Mesendoderm (in vitro differentiated cells): ENCODE measurements at regions not wholly inside any gene's neighbourhood (a gene's known extent, or its start where the extent isn't known, plus 50 kb on each side); places are given as distances from the start of the nearest gene placed in this dataset.

Experiments
- DNase-seq: peaks from one replicate; pipeline ENCODE4 v3.0.0; 2013
- H2AK5ac ChIP-seq: 2 replicates; pipeline ENCODE4 v1.6.1; 2013; ENCODE audit warnings: low read length, inconsistent platforms
- H2BK120ac ChIP-seq: 2 replicates; pipeline ENCODE4 v1.6.1; 2013; ENCODE audit warnings: low read depth, mild to moderate bottlenecking, low read length, moderate library complexity, mixed read lengths
- H2BK15ac ChIP-seq: replicated peaks from 2 replicates; pipeline ENCODE4 v1.6.1; 2013; ENCODE audit warnings: low read depth, mild to moderate bottlenecking, moderate library complexity
- H2BK5ac ChIP-seq: 2 replicates; pipeline ENCODE4 v1.6.1; 2013; ENCODE audit warnings: low read length, inconsistent platforms
- H3K18ac ChIP-seq: 2 replicates; pipeline ENCODE4 v1.6.1; 2013; ENCODE audit warnings: mild to moderate bottlenecking, low read length, mixed read lengths
- H3K23ac ChIP-seq: one replicate; pipeline ENCODE4 v1.6.1; 2013; ENCODE audit warnings: low read length
- H3K27ac ChIP-seq: 2 replicates; pipeline ENCODE4 v1.5.1; 2013; ENCODE audit warnings: low read depth, mild to moderate bottlenecking, inconsistent platforms, low read length, moderate library complexity
- H3K27me3 ChIP-seq: 2 replicates; pipeline ENCODE4 v1.6.1; 2013; ENCODE audit warnings: low read length, control low read depth, mild to moderate bottlenecking, inconsistent platforms; ENCODE audit not compliant: insufficient read depth, poor library complexity
- H3K36me3 ChIP-seq: 2 replicates; pipeline ENCODE4 v1.6.1; 2013; ENCODE audit warnings: low read length, inconsistent platforms; ENCODE audit not compliant: control insufficient read depth, insufficient read depth
- H3K4ac ChIP-seq: one replicate; pipeline ENCODE4 v1.6.1; 2013; ENCODE audit warnings: low read depth, mild to moderate bottlenecking, low read length, moderate library complexity
- H3K4me1 ChIP-seq: 2 replicates; pipeline ENCODE4 v1.6.1; 2013; ENCODE audit warnings: low read depth, low read length, inconsistent platforms; ENCODE audit not compliant: control insufficient read depth
- H3K4me2 ChIP-seq: 2 replicates; pipeline ENCODE4 v1.6.1; 2013; ENCODE audit warnings: low read length
- H3K4me3 ChIP-seq: 2 replicates; pipeline ENCODE4 v1.5.1; 2013; ENCODE audit warnings: mild to moderate bottlenecking, low read length
- H3K56ac ChIP-seq: one replicate; pipeline ENCODE4 v1.6.1; 2013; ENCODE audit warnings: low read length
- H3K79me1 ChIP-seq: 2 replicates; pipeline ENCODE4 v1.6.1; 2013; ENCODE audit warnings: low read length, inconsistent platforms
- H3K79me2 ChIP-seq: 2 replicates; pipeline ENCODE4 v1.6.1; 2013; ENCODE audit warnings: mild to moderate bottlenecking, low read length; ENCODE audit not compliant: control insufficient read depth, insufficient read depth
- H3K9ac ChIP-seq: 2 replicates; pipeline ENCODE4 v1.6.1; 2013; ENCODE audit warnings: low read length, inconsistent platforms
- H4K5ac ChIP-seq: one replicate; pipeline ENCODE4 v1.6.1; 2013; ENCODE audit warnings: low read length
- H4K8ac ChIP-seq: one replicate; pipeline ENCODE4 v1.6.1; 2013; ENCODE audit warnings: low read depth, mild to moderate bottlenecking, control low read depth, low read length, moderate library complexity
- WGBS: extraction: QIAGEN DNeasy Blood & Tissue Kit; methylation state at CpG from one replicate; pipeline ENCODE4 v1.1.7; 2013; ENCODE audit warnings: low lambda C conversion rate, missing lambda C conversion rate; ENCODE audit not compliant: insufficient coverage; ENCODE audit errors: extremely low coverage; 5-methylcytosine and 5-hydroxymethylcytosine counted together

DNA sequence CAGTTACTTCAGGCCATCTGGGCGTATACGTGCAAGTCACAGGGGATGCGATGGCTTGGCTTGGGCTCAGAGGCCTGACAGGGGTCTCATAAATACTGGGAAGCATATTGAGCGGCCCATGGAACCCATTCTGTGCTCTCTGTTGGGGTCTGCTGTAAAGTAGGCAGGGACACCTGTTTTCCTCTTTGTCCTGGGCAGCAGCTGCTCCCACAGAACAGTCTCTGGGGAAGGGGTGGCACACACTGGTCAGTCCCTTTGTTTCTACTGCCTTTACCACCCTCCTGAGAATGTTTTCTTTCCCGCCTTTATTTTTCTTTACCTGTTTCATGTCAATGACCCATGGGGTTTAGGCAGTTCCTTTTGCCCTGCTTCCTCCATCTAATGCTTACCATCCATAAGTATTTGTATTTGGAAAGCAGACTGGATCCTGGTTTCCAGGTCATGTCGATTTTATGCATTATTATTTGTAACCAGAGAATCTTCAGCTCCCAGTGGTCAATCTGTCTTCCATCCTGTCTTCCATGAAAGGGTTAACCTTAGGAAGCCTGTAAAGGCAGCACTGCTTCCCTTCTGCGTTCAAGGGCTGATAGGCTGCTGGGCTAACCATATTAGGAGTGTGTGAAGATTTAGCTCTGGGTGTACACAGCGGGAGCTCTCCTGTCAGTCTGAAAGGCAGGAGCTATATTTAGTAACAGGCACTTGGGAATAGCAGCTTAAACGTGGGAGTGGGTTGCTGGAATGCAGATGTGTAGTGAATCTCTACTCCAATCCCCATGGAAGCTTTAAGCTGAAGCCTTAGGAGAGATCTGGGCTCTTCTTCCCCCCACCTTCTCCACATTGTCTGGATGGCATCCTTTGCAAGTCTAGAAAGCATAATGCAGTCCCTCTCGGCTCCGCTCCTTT, 124.0 kb downstream of the DYRK2 start:
- H3K36me3 ChIP-seq = no peaks in the 10 kb centered on the region
- no CpG with 5 or more reads among the region's 11 CpGs for WGBS

DNA sequence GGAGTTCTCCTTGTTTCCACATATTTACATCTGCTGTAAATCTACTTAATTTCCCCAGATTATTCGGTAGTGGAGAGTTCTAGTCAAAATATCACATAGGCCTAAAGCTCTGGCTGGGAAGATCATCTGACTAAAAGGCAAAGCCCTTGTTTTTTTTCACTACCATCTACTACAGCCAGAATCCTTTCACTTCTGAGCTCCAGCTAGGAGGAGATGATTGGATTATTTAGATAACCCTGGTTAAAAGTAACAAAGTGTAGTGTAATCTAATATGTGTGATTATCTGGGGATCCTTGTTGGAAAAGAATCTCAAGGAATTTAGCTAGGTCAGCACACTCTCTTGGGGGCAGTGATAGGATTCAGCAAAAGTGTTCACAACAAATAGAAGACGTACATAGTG, 125.4 kb downstream of the DYRK2 start:
- H3K36me3 ChIP-seq = no peaks in the 10 kb centered on the region
- no CpG with 5 or more reads among the region's 2 CpGs for WGBS
- no peak overlapping the region for H3K4me3 ChIP-seq
- peak overlapping the region; percentile 77 for H3K18ac ChIP-seq
- H3K4me1 ChIP-seq = peaks cover 11% of the 10 kb centered on the region
- peak overlapping the region; percentile 79 for H2BK120ac ChIP-seq
- H3K4ac ChIP-seq = no peak overlapping the region
- H2BK15ac ChIP-seq = peak overlapping the region; percentile 74
- H3K4me2 ChIP-seq = no peak overlapping the region
- no peak overlapping the region for H2BK5ac ChIP-seq
- peak overlapping the region; percentile 39 for H3K27ac ChIP-seq
- peak overlapping the region; percentile 52 for H3K56ac ChIP-seq
- no peak overlapping the region for H4K5ac ChIP-seq
- H3K27me3 ChIP-seq = no peaks in the 10 kb centered on the region
- H3K79me1 ChIP-seq = no peaks in the 10 kb centered on the region
- no peak overlapping the region for H2AK5ac ChIP-seq
- peak; percentile 95 for DNase-seq
- H4K8ac ChIP-seq = no peak overlapping the region
- H3K79me2 ChIP-seq = no peaks in the 10 kb centered on the region
- H3K23ac ChIP-seq = no peak overlapping the region
- H3K9ac ChIP-seq = no peak overlapping the region

More for the DNA sequence above, 124.0 kb downstream of the DYRK2 start:
- H2BK5ac ChIP-seq = peak overlapping the region; percentile 91
- H2BK120ac ChIP-seq = peak overlapping the region; percentile 98
- H3K4ac ChIP-seq = peak overlapping the region; percentile 81
- no peaks in the 10 kb centered on the region for H3K79me2 ChIP-seq
- H3K23ac ChIP-seq = no peak overlapping the region
- no peak overlapping the region for H3K4me3 ChIP-seq
- H3K27ac ChIP-seq = peak overlapping the region; percentile 85
- no peaks in the 10 kb centered on the region for H3K79me1 ChIP-seq
- DNase-seq = peak; percentile 100
- H3K4me1 ChIP-seq = peaks cover 11% of the 10 kb centered on the region
- no peak overlapping the region for H3K9ac ChIP-seq
- no peak overlapping the region for H2BK15ac ChIP-seq
- no peak overlapping the region for H4K8ac ChIP-seq
- H3K18ac ChIP-seq = peak overlapping the region; percentile 87
- peak overlapping the region; percentile 68 for H3K56ac ChIP-seq
- H3K4me2 ChIP-seq = no peak overlapping the region
- H3K27me3 ChIP-seq = no peaks in the 10 kb centered on the region
- peak overlapping the region; percentile 97 for H2AK5ac ChIP-seq
- H4K5ac ChIP-seq = no peak overlapping the region

DNA sequence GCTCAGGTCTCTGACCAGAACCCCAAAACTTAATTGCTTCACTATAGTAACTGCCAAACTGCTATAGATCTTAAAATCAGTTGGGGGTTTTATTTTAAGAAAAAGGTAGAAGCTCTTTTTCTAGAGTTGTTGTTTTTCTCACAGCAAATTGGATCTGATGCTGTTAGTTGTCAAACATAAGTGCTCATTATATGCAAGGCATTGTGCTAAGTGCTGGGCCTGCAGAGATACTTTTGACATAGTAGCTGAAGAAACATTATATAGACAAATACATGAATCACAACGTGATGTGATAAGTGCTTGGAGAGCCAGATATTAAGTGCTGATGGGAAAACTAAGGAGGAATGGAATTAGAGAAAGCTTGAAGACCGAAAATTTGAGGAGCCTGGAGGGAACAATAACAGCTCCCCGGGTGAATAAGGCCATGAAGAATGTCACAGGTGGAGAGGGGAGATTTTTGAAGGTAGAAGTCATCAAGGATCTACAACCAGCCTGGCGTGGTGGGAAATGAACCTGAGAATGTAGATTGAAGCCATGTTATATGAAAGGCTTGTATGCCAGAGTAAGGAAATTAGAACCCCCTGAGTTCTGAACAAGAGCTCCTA, 126.5 kb downstream of the DYRK2 start:
- no peak overlapping the region for H4K8ac ChIP-seq
- peak; percentile 93 for DNase-seq
- peak overlapping the region; percentile 51 for H3K56ac ChIP-seq
- no peak overlapping the region for H3K9ac ChIP-seq
- H3K36me3 ChIP-seq = no peaks in the 10 kb centered on the region
- no peak overlapping the region for H3K4me2 ChIP-seq
- H3K79me1 ChIP-seq = no peaks in the 10 kb centered on the region
- no peak overlapping the region for H3K27ac ChIP-seq
- peak overlapping the region; percentile 86 for H2BK15ac ChIP-seq
- peaks cover 11% of the 10 kb centered on the region for H3K4me1 ChIP-seq
- peak overlapping the region; percentile 29 for H2AK5ac ChIP-seq
- H2BK120ac ChIP-seq = peak overlapping the region; percentile 98
- no CpG with 5 or more reads among the region's 4 CpGs for WGBS
- peak overlapping the region; percentile 86 for H3K18ac ChIP-seq
- H3K27me3 ChIP-seq = no peaks in the 10 kb centered on the region
- H3K23ac ChIP-seq = no peak overlapping the region
- H3K79me2 ChIP-seq = no peaks in the 10 kb centered on the region
- no peak overlapping the region for H4K5ac ChIP-seq
- peak overlapping the region; percentile 14 for H2BK5ac ChIP-seq
- H3K4me3 ChIP-seq = no peak overlapping the region
- no peak overlapping the region for H3K4ac ChIP-seq

DNA sequence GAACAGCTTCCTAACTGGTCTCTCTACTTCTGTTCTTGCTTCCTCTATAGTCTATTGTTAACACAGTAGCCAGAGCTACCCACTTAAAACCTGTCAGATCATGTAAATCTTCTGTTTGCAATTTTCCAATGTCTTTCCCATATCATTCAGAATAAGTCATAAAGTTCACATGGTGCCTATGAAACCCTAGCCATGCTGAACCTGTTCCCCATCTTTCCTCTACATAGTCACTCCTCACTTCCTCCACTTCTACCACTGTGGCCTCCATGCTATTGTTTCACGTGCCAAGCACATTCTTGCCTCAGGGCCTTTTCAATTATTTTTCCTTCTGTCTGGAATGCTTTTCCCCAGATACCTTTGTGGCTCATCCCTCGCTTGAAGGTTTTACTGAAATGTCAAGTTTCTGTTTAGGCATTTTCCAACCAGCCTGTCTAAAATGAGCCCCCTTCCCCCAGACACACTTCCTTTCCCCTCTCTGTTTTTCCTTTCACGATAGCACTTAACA, 132.1 kb downstream of the DYRK2 start:
- no peaks in the 10 kb centered on the region for H3K36me3 ChIP-seq
- no peaks in the 10 kb centered on the region for H3K4me1 ChIP-seq
- H3K27ac ChIP-seq = no peak overlapping the region
- no peak for DNase-seq
- no peak overlapping the region for H3K4ac ChIP-seq
- H2BK120ac ChIP-seq = no peak overlapping the region
- WGBS = no CpG with 5 or more reads among the region's 3 CpGs
- H3K4me2 ChIP-seq = no peak overlapping the region
- no peak overlapping the region for H2BK15ac ChIP-seq
- no peak overlapping the region for H4K5ac ChIP-seq
- H2BK5ac ChIP-seq = no peak overlapping the region
- no peak overlapping the region for H3K9ac ChIP-seq
- H3K27me3 ChIP-seq = no peaks in the 10 kb centered on the region
- H2AK5ac ChIP-seq = no peak overlapping the region
- peak overlapping the region; percentile 45 for H3K18ac ChIP-seq
- no peaks in the 10 kb centered on the region for H3K79me2 ChIP-seq
- H3K4me3 ChIP-seq = no peak overlapping the region
- no peaks in the 10 kb centered on the region for H3K79me1 ChIP-seq
- H3K56ac ChIP-seq = no peak overlapping the region
- no peak overlapping the region for H3K23ac ChIP-seq
- no peak overlapping the region for H4K8ac ChIP-seq

DNA sequence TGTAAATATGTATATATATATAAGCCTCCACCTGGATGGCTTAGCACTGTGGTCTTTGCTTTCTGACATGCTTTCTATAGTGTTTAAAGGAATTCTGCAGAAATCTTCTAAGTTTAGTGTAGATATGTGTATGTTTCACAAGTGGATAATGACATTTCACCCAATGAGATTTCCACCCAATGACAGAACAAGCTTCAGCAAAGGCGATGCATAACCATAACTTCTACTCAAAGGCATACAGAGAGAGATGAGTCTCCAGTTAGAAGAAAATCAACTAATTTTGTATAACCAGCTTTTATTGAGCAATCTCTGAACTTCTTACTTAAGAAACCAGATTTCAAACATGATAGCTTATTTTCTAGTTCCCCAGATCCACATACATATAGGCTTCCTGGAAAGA, 134.0 kb downstream of the DYRK2 start:
- no peak overlapping the region for H3K4ac ChIP-seq
- no peaks in the 10 kb centered on the region for H3K79me1 ChIP-seq

More for the DNA sequence above, 134.0 kb downstream of the DYRK2 start:
- Histone ChIP-seq H3K9ac (no peak overlapping the region), H3K18ac (no peak overlapping the region), H2BK120ac (no peak overlapping the region), H3K4me3 (no peak overlapping the region), H4K8ac (no peak overlapping the region), H3K27ac (no peak overlapping the region), H3K27me3 (no peaks in the 10 kb centered on the region), H3K79me2 (no peaks in the 10 kb centered on the region), H3K4me1 (no peaks in the 10 kb centered on the region), H3K36me3 (no peaks in the 10 kb centered on the region), H2AK5ac (no peak overlapping the region), H2BK15ac (no peak overlapping the region), H3K4me2 (no peak overlapping the region), H3K23ac (no peak overlapping the region), H2BK5ac (no peak overlapping the region), H4K5ac (no peak overlapping the region), H3K56ac (no peak overlapping the region)
- DNase-seq = no peak
- WGBS = no CpG with 5 or more reads among the region's 1 CpG
